SH-SY5Y (cell line): ENCODE measurements at regions not wholly inside any gene's neighbourhood (a gene's known extent, or its start where the extent isn't known, plus 50 kb on each side); places are given as distances from the start of the nearest gene placed in this dataset.

Source experiments
- GATA2 ChIP-seq: IDR thresholded peaks from 2 replicates; pipeline ENCODE4 v1.6.1; 2011; ENCODE audit warnings: mild to moderate bottlenecking, low read depth, low read length
- GATA3 ChIP-seq: IDR thresholded peaks from 2 replicates; pipeline ENCODE4 v1.6.1; 2011; ENCODE audit warnings: low read depth, mild to moderate bottlenecking, low read length, moderate library complexity

GRCh38 chr1:103256490-103256889, 148.2 kb upstream of the COL11A1 start:
- no peak for TF ChIP-seq GATA2
- TF ChIP-seq GATA3 = no peak
